GM06990 (cell line): ENCODE measurements at regions not wholly inside any gene's neighbourhood (a gene's known extent, or its start where the extent isn't known, plus 50 kb on each side); places are given as distances from the start of the nearest gene placed in this dataset.

Experiments used
- DNase-seq: peaks from one replicate; pipeline ENCODE4 v3.0.0-alpha.2; 2011; ENCODE audit not compliant: insufficient read length; ENCODE audit errors: extremely low read depth
- H3K27me3 ChIP-seq: replicated peaks from 2 replicates; pipeline ENCODE4 v1.6.0; 2011; ENCODE audit warnings: low read length; ENCODE audit not compliant: control insufficient read depth, insufficient read depth
- H3K36me3 ChIP-seq: 2 replicates; pipeline ENCODE4 v1.5.1; 2011; ENCODE audit warnings: low read length; ENCODE audit not compliant: control insufficient read depth, insufficient read depth
- H3K4me3 ChIP-seq: replicated peaks from 2 replicates; pipeline ENCODE4 v1.5.1; 2011; ENCODE audit warnings: low read depth, mild to moderate bottlenecking, control low read depth, low read length
- CTCF ChIP-seq: IDR thresholded peaks from 2 replicates; pipeline ENCODE4 v1.5.1; 2011; ENCODE audit warnings: low read length, control low read depth, mild to moderate bottlenecking, inconsistent platforms; ENCODE audit not compliant: insufficient read depth, poor library complexity, severe bottlenecking

GRCh38 chr2:120546865-120547390, 188.7 kb upstream of the GLI2 start:
- no peaks in the 10 kb centered on the region for H3K36me3 ChIP-seq
- DNase-seq, result no peak
- TF ChIP-seq CTCF, result no peak
- H3K27me3 ChIP-seq, result peaks cover 2% of the 10 kb centered on the region
- no peak overlapping the region for H3K4me3 ChIP-seq

GRCh38 chr2:120547662-120548061, 188.0 kb upstream of the GLI2 start:
- TF ChIP-seq CTCF, result no peak
- DNase-seq, result no peak
- peaks cover 2% of the 10 kb centered on the region for H3K27me3 ChIP-seq

GRCh38 chr2:120548627-120549608, 186.8 kb upstream of the GLI2 start:
- DNase-seq, result no peak
- H3K4me3 ChIP-seq, result no peak overlapping the region
- peaks cover 1% of the 10 kb centered on the region for H3K27me3 ChIP-seq
- TF ChIP-seq CTCF, result no peak
- no peaks in the 10 kb centered on the region for H3K36me3 ChIP-seq

More at GRCh38 chr2:120547662-120548061, 188.0 kb upstream of the GLI2 start:
- Histone ChIP-seq H3K4me3 (no peak overlapping the region), H3K36me3 (no peaks in the 10 kb centered on the region)

- no peaks in the 10 kb centered on the region; the same call in none of the 2 replicates for H3K27me3 ChIP-seq
Observed at GRCh38 chr2:120549841-120550240, 185.8 kb upstream of the GLI2 start.

GRCh38 chr2:120550282-120550681, 185.4 kb upstream of the GLI2 start:
- Histone ChIP-seq H3K27me3 (no peaks in the 10 kb centered on the region; the same call in none of the 2 replicates), H3K4me3 (no peak overlapping the region), H3K36me3 (no peaks in the 10 kb centered on the region)
- no peak for TF ChIP-seq CTCF
- DNase-seq, result no peak

More at GRCh38 chr2:120549841-120550240, 185.8 kb upstream of the GLI2 start:
- no peak for DNase-seq
- Histone ChIP-seq H3K4me3 (no peak overlapping the region), H3K36me3 (no peaks in the 10 kb centered on the region)
- TF ChIP-seq CTCF, result no peak
